HEK293 (cell line): ENCODE measurements at regions not wholly inside any gene's neighbourhood (a gene's known extent, or its start where the extent isn't known, plus 50 kb on each side); places are given as distances from the start of the nearest gene placed in this dataset.

Experiments
- BCL11A ChIP-seq: fragments of 450-650 bp; formaldehyde crosslinking; IDR thresholded peaks from 2 replicates; pipeline ENCODE4 v1.5.1; 2016; ENCODE audit warnings: low read depth, missing biosample characterization, missing genetic modification characterization
- MZF1 ChIP-seq: fragments of 450-650 bp; formaldehyde crosslinking; IDR thresholded peaks from 2 replicates; pipeline ENCODE4 v1.5.1; 2017; ENCODE audit warnings: missing biosample characterization, missing genetic modification characterization, borderline replicate concordance
- PBX3 ChIP-seq: sonication (generic); formaldehyde crosslinking; IDR thresholded peaks from 2 replicates; pipeline ENCODE4 v1.8.1; 2022; ENCODE audit warnings: mild to moderate bottlenecking, moderate library complexity, missing genetic modification reagents
- PRDM10 ChIP-seq: fragments of 450-650 bp; formaldehyde crosslinking; IDR thresholded peaks from 2 replicates; pipeline ENCODE4 v1.5.1; 2016; ENCODE audit warnings: missing biosample characterization, missing genetic modification characterization
- ZBTB10 ChIP-seq: fragments of 450-650 bp; formaldehyde crosslinking; IDR thresholded peaks from 2 replicates; pipeline ENCODE4 v1.5.1; 2016; ENCODE audit warnings: missing biosample characterization, missing genetic modification characterization
- ZBTB20 ChIP-seq: fragments of 450-650 bp; formaldehyde crosslinking; IDR thresholded peaks from 2 replicates; pipeline ENCODE4 v1.5.1; 2016; ENCODE audit warnings: missing biosample characterization, missing genetic modification characterization
- ZNF280D ChIP-seq: fragments of 450-650 bp; formaldehyde crosslinking; IDR thresholded peaks from 2 replicates; pipeline ENCODE4 v1.5.1; 2016; ENCODE audit warnings: missing biosample characterization, missing genetic modification characterization
- ZNF510 ChIP-seq: fragments of 450-650 bp; formaldehyde crosslinking; IDR thresholded peaks from 2 replicates; pipeline ENCODE4 v1.5.1; 2018; ENCODE audit warnings: mild to moderate bottlenecking, missing genetic modification characterization, missing biosample characterization; ENCODE audit not compliant: insufficient replicate concordance
- ZNF544 ChIP-seq: fragments of 450-650 bp; formaldehyde crosslinking; IDR thresholded peaks from 2 replicates; pipeline ENCODE4 v1.5.0; 2017; ENCODE audit warnings: missing biosample characterization, missing genetic modification characterization
- ZNF660 ChIP-seq: fragments of 450-650 bp; IDR thresholded peaks from 2 replicates; pipeline ENCODE4 v1.5.1; 2018; ENCODE audit warnings: missing biosample characterization, mild to moderate bottlenecking, missing genetic modification characterization

- no peak for TF ChIP-seq PRDM10 (tag by site-specific recombination)
- no peak for TF ChIP-seq ZNF660 (tag by site-specific recombination)
- no peak for TF ChIP-seq ZNF544 (tag by site-specific recombination)
- no peak for TF ChIP-seq BCL11A
- no peak for TF ChIP-seq ZBTB10 (tag by site-specific recombination)
- no peak for TF ChIP-seq ZNF510
- TF ChIP-seq MZF1 (tag by site-specific recombination) = no peak
- TF ChIP-seq PBX3 = no peak
- TF ChIP-seq ZNF280D (tag by site-specific recombination) = no peak
- TF ChIP-seq ZBTB20 (tag by site-specific recombination) = no peak
These were observed 184.0 kb upstream of the C1orf174 start for GRCh38 chr1:4084048-4084431.
